Esophagus squamous epithelium (tissue), 4 donors: ENCODE measurements at regions not wholly inside any gene's neighbourhood (a gene's known extent, or its start where the extent isn't known, plus 50 kb on each side); places are given as distances from the start of the nearest gene placed in this dataset.

Experiments
- CTCF ChIP-seq, 6 experiments: fragments of 450-650 bp in 4 of 6; fragments of 200-600 bp in 2 of 6; sonication (generic) in 2 of 6; IDR thresholded peaks; one replicate each; pipeline ENCODE4 v1.5.1; 2016 to 2019; ENCODE audit warnings: antibody characterized with exemption in 6 of 6, mild to moderate bottlenecking in 4 of 6, moderate library complexity in 4 of 6
- POLR2A ChIP-seq, 4 donors: fragments of 450-650 bp; IDR thresholded peaks; one replicate each; pipeline ENCODE4 v1.6.1; 2017; ENCODE audit warnings: antibody characterized with exemption in 4 of 4, mild to moderate bottlenecking in 4 of 4, moderate library complexity in 3 of 4

GRCh38 chr5:97891971-97892370, 708.9 kb upstream of the RIOK2 start:
- TF ChIP-seq CTCF (IDR thresholded peaks at IDR 0.05) (no peak), POLR2A (IDR thresholded peaks at IDR 0.05) (no peak)
